ENCODE measurements at regions not wholly inside any gene's neighbourhood (a gene's known extent, or its start where the extent isn't known, plus 50 kb on each side); places are given as distances from the start of the nearest gene placed in this dataset.

DNA sequence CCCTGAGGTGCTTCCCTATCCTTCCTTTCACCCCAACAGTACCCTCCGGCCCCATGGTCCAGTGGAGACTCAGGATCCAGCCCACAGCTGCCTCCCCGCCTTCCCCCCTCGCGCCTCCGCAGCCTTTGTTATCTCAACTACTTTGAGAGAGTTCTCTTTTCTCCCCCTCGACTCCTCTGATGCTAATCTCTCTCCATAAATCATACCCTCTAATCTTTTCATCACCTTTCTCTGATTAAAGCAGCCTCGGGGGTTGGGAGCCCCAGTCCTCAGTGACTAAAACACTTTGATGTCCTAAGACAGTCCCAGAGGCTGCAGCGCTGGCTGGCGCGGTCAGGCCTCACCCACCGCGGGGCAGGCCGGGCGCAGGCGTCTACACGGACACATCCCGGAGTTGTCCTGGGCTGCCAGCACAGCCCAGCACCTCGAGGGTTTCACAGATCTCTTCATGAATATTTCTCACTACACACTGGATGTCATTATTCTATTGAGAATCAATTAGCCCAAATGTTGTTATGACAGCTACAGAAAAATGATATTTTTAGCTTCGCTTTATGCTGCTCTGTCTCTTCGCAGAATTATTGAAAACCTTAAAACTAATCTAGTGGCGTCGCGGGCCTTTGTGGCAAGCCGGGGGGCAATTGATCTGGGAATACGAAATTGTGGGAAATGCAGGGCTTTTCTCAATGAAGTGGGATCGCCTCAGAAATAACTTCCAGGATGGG is 289.5 kb downstream of the RRAGC start:
- no peak for DNase-seq

DNA sequence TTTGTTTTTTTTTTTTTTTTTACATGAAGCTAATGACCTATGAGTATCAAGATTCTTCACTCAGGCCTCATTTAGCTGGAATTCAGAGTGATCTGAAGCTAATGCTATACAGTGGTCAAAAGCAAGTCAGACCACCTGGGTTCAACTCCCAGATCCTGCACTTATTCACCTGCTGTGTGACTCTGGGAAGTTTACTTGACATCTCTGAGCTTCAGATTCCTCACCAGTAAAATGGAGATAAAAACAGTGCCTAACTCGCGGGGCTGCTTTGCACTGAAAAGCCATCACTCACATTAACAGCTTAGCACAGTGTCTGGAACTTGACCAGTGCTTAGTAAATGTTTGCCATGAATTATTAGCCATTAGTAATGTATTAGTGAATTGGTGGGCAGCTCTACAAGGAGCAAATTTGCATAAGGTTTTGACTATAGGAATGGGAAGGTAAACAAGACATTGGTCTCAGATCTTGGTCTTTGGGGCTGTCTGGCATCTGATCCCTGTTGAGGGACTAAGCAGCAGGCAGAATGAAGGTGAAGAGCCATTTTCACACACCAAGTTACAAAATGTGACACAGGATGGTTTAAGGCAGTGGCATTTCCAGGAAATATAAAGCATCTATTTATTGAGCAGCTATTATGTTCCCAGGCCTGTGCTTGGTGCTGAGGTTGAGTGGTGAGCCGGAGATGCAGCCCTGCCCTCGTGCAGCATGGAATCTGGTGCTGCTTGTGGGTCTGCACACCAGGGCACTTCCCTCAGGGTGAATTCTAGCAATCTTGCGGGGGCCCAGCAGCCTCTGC is 291.3 kb downstream of the RRAGC start:
- no peak for DNase-seq

DNA sequence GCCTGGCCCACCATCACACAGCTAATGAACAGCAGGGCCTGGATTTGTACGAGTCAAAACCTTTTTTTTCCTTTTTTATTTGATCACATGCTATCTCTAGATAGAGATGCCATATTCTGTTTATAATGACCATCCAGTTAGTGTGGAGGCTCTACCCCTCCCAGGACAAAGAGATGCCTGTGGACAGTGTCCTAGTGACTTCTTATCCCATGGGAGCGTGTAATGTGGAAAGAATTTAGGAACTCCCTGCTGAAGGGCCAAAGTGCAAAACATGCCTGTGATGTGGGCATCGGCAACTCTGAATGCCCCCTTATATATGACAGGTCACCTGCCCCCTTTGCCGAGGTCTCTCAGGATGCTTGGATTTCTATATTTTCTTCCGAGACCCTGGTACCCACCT is 292.2 kb downstream of the RRAGC start:
- no peak for DNase-seq

DNA sequence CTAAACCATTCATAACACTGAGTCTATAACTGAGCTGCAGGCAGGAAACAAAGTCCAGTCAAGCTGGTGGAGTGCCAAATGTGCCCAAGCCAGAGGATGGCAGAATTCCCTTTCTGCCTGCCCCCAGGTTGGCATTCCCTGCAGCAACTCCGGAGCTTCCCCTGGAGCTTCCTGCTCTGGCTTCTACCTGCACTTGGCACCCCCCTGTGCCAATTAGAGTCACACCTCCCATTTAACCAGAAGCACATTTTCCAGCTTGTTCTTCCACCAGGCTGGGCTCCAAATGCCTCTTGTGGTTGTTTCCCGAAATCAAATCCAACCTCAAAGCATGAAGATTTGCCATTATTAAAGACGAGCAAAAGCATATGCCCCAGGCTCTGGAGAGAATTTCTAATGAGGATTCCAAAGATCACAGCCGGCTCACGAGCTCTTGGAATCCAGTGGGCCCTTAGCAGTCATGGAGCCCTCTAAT is 294.5 kb downstream of the RRAGC start:
- no peak for DNase-seq

DNA sequence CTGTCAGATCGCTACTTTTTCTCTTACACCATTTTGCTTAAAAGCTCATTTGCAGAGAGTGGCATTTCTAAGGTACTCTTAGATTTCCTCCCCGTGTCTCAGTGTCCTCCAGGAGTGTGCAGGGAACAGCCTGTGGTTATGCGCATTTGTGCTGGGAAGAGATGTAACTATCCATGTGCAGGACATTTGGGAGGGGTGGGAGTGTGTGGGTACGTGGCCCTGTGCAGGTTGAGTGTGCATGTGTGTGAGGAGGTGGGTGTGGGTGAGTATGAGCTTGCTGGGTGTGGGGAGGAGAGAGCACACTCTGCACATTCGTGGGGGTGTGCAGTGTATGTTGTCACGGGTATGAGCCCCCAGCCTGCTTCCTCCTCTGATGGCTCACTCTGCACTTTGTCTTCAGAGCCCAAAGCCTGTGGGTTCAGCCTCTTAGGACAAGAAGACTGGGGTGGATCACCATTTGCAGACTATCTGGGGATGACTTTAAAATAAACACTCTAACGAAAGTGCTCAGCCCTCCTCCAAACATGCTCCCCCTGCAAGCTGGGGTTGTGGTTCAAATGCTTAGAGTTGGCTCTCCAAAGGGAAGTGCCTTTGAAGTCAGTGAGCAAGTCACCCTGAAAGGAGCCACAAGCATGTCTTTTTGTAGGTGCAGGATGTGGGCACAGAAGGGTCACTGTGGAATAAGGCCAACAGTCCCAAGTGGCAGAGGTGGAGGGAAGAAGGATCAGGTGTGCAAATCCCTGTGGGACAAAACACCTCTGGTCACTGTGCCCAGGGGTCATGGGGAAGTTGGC is 295.4 kb downstream of the RRAGC start:
- DNase-seq, result no peak

DNA sequence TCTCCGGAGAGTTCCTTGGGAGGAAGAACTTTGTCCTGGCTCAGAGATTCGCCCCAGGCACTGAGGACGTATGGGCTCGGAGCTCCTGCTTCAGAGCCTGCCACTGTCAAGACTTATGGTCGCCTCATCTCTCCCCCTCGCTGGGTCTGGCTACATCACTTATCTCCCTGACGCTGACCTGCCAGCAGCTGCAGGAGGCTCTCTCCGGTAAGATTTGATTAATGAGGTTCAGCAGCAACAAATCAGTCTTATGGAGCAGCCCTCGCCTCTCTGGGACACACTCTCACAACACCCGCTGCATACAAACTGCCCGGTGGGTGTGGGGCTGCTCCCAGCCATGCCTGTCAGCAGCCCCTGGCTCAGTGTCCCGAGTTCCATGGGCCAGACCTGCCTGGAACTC is 297.8 kb downstream of the RRAGC start:
- no peak for DNase-seq

DNA sequence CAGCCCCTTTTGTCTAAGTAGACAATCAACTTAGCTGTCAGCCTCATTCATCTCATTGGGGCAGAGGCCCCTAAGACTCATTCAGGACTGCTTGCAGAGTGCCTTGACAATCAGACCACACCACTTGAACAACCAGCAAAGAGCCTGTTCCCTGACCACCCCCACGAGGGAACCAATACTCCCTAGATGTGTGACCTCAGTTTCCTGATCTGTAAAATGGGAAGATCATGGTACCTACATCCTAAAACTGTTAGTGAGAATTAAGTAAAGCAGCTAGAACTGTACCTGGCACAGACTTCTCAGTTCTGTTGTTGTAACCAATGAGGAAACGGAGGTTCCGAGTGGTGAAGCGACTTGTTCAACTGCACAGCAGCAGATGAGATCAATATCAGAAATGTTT is 298.5 kb downstream of the RRAGC start:
- no peak for DNase-seq

DNA sequence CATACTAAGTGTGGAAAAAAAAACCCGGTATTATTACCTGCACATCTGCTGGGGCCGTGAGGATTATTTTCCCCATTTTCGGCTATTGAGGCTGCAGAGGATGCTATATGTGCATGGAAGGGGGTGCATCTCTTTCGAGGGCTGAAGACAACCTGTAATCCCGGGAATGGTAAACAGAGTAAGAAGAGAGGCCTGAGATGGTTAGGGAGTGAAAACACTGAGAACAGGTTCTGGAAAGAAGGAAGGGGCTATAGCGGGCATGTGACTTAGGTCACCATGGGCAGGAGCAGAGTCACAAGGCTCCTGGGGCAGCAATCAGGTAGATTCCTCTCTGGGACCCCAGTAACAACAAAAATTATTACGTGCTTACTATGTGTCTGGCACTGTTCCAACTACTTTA is 299.1 kb downstream of the RRAGC start:
- no peak for DNase-seq

DNA sequence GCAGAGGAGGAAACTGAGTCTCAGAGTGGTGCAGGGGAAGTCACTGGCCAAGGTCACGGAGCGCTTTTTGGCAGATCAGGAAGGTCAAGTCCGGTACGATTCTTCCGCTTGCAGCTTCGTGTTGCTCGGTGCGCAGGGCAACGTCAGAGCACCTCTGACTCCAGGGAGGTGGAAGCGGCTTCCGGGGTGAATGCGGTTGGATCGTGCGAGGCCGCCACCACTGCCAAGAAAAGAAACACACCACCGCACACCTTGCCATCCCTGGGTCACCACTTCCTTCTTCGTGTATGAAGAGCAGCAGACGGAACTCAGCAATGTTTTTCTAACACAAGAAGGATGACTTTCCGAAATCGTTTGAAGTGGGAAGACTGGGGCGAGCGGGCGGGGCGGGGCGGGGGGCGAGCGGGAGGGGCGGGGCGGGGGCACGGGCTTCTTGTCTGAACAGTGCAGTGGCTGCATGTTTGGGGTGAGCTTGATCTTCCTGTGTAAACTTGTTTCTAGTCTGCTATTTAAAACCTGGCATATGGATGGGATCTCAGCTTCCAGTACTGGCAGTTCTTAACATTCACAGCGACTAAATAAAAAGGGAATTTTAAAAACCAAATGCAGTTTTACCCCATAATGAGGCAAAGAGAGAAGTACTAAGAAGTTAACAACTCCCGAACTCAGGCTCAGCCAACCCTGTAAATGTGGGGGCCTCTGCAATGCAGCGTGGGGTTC is 300.0 kb downstream of the RRAGC start:
- DNase-seq, result no peak

DNA sequence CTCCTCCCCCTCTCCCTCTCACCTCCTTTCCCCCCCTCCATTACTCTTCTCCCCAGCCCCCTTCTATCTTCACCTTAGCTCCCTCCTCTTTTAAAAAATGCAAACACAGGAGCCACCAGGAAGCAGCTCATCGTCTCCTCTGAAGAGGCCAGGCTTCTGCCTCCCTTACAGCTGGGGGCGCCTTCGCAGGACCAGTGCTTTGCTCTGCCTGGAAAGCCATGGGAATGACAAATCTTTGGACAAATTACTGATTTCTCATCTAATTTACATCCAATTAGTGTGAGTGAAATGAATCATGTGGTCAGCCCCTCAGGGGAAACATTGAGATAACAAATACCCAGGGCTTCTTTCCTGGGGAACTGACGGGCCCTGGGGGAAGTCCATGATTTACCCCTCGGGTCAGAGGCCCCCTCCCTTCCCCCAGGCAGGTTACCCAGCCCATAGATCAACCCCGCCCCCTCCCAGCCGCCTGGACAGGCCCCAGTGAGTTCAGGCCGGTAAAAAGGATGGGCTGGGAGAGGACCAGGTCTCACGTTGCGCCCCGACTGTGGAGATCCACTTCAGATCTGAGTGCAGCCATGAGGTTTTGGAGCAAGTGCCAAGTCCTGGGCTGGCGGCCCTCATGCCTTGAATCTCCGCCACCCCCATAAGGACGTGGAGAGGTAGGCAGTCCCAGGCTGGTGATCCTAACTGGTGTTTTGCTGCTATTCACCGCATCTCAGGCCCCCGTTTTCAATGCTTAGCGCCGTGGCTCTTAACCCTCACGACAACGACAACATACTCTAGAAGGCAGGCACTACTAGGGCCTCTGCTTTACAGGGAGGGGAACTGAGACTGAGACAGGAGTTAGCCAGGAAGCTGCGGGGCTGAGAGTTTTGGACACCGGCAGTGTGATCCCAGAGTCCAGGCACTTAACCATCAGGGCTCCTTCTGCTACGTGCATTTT is 300.8 kb downstream of the RRAGC start:
- no peak for DNase-seq

DNA sequence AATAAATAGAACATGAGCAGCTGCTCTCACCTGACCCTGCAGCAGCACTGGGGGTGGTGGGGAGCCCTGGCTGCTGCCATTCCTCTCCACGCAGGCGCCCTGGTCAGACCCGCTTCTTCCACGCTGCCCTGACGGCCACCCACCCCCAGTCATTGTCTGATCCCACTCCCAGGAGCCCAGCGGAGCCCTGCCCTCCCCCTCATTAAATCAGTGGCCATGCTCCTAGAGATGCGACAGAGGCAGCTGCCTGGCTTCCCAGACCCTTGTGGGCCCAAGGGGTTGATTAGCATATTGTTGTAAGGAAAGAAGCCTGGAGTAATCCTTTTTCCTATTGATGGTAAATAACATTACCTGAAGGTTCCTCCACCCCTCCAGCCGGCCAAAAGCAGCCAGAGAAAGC is 301.5 kb downstream of the RRAGC start:
- DNase-seq, result no peak

DNA sequence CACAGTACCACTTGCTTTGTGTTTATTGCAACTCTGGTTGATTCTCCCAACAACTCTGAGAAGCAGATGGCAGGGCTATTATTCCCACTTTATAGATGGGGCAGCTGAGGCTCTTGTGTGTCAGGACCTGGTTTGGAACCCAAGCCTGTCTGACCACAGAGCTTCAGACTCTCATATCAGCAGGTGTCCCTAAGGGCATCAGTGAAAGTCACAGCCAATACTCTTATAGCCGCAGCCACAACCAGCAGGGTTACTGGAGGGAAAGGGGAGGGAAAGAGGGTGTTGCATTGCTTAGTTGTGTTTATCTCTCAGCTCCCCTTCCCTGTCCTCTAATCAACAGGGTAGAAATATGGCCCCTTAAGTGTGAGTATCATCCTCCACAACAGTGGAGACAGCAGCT is 304.0 kb downstream of the RRAGC start:
- no peak for DNase-seq

DNA sequence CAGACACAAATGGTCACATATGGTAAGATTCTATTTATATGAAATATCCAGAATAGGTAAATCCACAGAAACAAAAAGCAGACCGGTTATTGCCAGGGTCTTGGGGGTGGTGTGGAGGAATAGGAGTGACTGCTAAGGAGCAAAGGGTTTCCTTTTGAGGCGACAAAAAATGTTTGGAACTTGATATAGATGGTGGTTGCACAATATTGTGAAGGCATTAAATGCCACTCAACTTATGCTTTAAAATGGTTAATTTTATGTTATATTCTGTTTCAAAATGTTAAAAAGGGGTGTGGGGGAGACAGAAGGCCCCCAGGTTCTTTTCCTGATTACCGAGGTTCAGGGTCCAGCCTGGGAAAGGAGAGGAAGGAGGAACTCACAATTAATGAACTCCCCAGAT is 304.4 kb downstream of the RRAGC start:
- DNase-seq, result no peak

DNA sequence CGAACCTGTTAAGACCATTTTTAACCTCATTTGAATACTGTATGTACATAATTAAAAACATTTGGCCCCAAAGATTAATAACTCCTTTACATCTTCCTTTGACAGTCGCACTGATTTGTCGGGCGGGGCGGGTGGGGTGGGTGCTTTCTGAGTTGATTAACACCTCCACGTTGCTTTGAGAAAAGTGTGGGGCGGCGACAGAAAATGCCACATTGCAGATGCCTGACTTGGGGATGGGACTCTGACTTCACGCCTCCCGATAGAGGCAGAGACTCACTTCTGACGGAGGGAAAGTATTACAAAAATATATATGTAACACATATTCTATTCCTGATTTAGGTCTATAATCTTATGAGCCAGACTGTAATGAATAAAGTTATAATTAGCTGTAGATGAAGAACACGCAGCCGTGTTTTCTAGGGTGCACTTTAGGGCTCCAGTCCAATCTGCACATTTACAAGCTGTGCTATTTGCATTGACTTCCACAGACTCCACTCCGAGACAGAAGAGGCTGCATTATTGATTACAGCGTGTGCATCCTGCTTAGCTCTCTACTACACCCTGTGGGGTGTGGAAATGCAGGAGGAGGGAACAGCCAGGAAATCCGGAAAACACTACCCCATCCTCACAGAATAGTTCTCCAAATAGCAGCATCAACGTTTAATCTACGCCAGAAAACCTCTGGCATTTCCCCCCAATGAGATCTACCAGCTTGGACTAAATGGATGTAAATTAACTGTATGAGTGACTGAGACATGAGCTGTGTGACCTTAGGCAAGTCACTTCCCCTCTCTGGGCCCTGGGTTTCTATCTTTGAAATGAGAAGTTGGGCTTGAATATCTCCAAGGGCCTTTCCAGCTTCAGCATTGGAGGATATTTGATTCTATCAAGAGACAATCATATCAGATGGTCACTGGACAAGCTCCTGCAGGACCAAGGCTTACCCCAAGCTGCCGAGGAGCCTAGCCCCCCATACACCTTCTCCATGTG is 308.0 kb downstream of the RRAGC start:
- no peak for DNase-seq

DNA sequence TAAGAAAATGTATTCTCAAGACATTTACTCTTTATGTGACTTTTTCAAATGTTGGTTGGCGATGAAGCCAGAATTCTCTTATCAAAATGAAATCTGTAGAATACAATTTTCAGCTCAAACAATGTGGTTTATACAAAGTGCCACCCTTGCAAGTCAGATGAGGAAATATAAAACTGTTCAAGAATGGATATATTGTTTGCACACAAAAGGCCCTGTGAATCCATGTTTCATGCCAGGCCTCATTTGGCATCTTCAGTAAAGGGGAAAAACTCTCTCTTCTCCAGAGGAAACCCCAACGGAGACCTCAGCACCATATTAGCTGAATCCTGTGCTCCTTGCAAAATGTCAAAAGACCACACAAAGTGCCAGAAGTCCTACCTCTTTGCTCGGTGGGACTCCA is 310.4 kb downstream of the RRAGC start:
- DNase-seq, result no peak

DNA sequence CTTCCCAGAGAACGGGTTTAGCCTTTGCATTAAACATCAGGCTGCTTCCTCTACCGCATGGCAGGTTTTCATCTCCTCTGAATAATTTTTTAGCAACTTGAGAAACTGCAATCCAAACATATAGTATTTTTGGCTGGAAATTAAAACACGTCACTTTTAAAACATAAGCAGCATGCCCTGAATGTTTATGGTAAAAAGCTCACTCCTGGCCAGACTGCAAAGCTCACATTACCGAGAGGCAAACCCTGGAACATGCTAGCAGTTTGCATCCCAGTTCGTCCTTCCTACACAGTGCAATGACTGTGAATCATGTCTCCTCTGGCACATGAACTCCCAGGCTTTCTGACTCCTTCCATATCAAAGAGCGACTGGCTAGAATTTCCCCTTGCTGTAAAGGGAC is 312.3 kb downstream of the RRAGC start:
- DNase-seq, result no peak

DNA sequence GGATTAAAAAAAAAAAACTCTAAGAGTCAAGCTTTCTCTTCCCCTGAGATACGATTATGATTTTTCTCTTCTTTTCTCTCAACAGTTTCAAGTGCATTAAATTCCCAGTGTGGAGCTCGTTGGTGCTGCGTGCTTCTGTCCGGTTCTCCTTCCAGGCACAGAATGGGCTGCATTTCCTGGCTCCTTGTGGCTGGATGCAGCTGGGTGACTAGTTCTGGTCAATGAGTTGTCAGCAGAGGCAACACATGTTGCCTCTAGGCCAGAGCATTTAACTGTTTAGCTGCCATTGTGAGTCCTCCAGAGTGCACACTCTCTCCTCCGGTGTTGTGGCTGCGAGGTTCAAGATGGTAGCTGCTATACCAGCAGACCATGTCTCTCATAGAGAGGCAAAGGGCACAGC is 312.9 kb downstream of the RRAGC start:
- no peak for DNase-seq

DNA sequence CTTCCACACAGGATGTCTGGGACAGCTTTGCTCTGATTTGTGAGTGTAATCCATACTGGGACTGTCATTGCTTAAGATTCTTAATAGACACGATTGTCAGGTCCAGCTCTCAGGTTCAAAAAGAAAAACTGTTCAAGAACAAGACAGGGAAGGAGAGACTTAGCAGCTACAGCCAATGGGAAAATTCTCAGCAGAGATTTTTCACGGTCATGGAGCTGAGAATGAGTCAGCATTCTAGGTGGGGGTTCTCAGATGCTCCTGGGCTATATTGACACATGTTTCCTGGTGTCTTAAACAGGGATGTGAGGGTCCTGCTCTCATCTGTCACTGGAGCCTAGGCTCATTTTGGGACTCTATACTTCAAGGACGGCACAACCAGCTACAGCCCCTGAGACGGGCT is 318.3 kb downstream of the RRAGC start:
- DNase-seq, result no peak

DNA sequence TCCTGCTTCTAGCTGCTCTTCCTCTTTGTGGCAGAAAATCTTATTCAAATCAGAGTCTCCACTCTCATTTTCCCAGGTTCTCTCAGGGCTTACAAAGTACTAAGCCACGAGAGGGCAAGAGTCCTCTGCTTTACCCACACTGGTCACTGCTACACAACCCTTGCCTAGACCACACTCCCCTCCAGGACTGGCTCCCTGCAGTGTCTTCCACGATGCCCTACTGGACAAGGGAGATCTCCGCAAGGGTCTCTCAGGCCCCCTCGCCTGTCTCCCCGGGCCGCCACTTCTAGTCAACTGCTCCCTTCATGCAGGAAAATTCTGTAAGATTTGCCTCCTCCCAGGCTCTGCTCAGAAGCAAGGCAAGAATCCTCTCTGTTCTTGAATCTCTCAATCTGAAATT is 319.6 kb downstream of the RRAGC start:
- DNase-seq, result no peak

DNA sequence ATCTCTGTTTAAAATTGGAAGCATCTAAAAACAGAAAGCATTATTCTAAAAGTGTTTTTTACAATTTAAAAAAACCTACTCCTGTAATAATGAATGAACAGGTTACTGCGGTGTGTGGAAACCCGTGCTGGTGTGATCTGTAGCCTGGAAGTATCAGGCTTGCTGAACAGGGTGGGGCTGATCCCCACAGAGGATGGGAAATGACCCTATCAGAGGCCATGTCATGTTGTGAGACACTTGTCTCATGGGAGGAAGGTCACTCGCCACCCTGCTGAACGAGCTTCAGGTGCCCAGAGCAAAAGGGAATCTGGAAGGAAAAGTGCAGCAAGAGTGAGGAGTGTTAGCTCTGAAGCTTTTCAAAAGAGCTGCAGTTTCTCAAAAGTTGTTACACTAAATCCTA is 320.7 kb downstream of the RRAGC start:
- no peak for DNase-seq

DNA sequence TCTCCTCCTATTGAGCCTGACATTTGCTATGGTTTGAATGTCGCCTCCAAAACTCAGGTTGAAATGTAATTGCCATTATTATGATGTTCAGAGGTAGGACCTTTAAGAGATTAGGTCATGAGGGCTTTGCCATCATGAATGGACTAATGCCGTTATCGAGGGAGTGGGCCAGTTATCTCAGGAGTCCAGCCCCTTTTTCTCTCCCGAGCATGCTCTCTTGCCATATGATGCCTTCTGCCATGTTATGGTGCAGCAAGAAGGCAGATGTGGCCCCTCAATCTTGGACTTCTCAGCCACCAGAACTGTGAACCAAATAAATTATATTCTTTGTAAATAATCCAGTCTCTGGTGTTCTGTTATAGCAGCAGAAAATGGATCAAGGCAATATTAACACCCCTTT is 323.5 kb downstream of the RRAGC start:
- no peak for DNase-seq
